ENCODE measurements at regions not wholly inside any gene's neighbourhood (a gene's known extent, or its start where the extent isn't known, plus 50 kb on each side); places are given as distances from the start of the nearest gene placed in this dataset.

DNA sequence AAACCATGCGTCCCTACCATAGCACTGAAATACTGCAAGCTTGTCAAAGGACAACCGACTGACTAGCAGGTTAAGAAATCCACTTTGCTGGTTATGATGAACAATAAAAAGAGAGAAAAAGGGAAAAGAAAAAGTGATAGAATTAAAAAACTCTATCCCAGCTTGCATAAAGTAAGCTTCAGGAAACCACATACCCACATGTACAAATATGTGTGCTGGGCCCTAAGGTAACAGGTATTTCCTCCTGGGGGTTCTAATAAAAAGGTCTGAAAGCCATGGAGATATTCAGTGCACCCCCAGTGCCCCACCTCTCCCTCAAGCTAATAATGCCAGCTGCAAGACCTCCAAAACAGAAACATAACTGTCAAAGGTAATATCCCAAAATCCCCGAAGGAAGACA is 248.6 kb upstream of the KLF14 start:
- TF ChIP-seq, protein P1, sequence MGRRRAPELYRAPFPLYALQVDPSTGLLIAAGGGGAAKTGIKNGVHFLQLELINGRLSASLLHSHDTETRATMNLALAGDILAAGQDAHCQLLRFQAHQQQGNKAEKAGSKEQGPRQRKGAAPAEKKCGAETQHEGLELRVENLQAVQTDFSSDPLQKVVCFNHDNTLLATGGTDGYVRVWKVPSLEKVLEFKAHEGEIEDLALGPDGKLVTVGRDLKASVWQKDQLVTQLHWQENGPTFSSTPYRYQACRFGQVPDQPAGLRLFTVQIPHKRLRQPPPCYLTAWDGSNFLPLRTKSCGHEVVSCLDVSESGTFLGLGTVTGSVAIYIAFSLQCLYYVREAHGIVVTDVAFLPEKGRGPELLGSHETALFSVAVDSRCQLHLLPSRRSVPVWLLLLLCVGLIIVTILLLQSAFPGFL (CRISPR knock-in tag; IDR thresholded peaks at IDR 0.05; ENCODE audit: borderline replicate concordance) = no peak
- TF ChIP-seq, protein P2, sequence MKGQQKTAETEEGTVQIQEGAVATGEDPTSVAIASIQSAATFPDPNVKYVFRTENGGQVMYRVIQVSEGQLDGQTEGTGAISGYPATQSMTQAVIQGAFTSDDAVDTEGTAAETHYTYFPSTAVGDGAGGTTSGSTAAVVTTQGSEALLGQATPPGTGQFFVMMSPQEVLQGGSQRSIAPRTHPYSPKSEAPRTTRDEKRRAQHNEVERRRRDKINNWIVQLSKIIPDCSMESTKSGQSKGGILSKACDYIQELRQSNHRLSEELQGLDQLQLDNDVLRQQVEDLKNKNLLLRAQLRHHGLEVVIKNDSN (CRISPR knock-in tag; IDR thresholded peaks at IDR 0.05) = no peak
- no peak for TF ChIP-seq TEAD1 (CRISPR knock-in tag; IDR thresholded peaks at IDR 0.05)
- TF ChIP-seq, protein P3, sequence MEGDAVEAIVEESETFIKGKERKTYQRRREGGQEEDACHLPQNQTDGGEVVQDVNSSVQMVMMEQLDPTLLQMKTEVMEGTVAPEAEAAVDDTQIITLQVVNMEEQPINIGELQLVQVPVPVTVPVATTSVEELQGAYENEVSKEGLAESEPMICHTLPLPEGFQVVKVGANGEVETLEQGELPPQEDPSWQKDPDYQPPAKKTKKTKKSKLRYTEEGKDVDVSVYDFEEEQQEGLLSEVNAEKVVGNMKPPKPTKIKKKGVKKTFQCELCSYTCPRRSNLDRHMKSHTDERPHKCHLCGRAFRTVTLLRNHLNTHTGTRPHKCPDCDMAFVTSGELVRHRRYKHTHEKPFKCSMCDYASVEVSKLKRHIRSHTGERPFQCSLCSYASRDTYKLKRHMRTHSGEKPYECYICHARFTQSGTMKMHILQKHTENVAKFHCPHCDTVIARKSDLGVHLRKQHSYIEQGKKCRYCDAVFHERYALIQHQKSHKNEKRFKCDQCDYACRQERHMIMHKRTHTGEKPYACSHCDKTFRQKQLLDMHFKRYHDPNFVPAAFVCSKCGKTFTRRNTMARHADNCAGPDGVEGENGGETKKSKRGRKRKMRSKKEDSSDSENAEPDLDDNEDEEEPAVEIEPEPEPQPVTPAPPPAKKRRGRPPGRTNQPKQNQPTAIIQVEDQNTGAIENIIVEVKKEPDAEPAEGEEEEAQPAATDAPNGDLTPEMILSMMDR (IDR thresholded peaks at IDR 0.05) = no peak
- TF ChIP-seq, protein P4, sequence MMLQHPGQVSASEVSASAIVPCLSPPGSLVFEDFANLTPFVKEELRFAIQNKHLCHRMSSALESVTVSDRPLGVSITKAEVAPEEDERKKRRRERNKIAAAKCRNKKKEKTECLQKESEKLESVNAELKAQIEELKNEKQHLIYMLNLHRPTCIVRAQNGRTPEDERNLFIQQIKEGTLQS (CRISPR knock-in tag; conservative IDR thresholded peaks at IDR 0.05) = no peak
- TF ChIP-seq SP1 (CRISPR knock-in tag; conservative IDR thresholded peaks at IDR 0.05) = no peak
- TF ChIP-seq, protein P5, sequence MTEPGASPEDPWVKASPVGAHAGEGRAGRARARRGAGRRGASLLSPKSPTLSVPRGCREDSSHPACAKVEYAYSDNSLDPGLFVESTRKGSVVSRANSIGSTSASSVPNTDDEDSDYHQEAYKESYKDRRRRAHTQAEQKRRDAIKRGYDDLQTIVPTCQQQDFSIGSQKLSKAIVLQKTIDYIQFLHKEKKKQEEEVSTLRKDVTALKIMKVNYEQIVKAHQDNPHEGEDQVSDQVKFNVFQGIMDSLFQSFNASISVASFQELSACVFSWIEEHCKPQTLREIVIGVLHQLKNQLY (CRISPR knock-in tag; IDR thresholded peaks at IDR 0.05) = no peak
- TF ChIP-seq, protein P6, sequence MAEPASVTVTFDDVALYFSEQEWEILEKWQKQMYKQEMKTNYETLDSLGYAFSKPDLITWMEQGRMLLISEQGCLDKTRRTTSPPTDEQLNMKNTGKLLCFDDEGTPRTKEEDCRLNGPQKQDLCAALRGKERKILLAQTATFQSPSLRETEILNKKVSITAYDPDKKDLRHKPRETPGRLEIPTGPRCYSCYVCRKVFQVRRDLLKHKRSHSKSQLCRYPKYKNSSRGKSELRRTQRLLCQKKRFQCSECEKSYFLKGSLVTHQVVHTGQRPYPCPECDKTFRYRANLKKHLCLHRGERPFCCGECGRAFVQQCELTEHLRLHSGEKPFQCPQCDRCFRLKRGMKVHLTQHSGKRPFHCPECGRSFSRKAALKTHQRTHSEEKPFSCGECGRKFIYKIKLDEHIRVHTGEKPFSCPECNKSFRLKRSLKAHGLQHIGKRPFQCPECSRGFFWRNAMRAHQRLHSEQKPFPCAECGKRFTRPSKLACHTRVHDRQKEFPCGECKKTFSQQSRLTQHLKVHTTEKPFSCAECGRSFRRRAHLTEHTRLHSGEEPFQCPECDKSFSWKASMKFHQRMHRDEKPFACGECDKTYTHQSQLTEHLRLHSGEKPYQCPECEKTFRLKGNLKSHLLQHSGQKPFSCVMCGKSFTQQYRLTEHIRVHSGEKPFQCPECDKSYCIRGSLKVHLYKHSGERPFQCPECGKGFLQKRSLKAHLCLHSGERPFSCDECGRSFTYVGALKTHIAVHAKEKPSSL (CRISPR knock-in tag; conservative IDR thresholded peaks at IDR 0.05) = no peak
- TF ChIP-seq FOXJ3 (CRISPR knock-in tag; IDR thresholded peaks at IDR 0.05; ENCODE audit: borderline replicate concordance) = no peak
- no peak for TF ChIP-seq NFYB (CRISPR knock-in tag; conservative IDR thresholded peaks at IDR 0.05; ENCODE audit: low read depth)
- no peak for TF ChIP-seq MXD4 (CRISPR knock-in tag; IDR thresholded peaks at IDR 0.05; ENCODE audit: borderline replicate concordance)
- TF ChIP-seq CREB1 (CRISPR knock-in tag; IDR thresholded peaks at IDR 0.05) = no peak
- TF ChIP-seq ELF4 (CRISPR knock-in tag; IDR thresholded peaks at IDR 0.05; ENCODE audit: low read depth) = no peak
- TF ChIP-seq, protein P7, sequence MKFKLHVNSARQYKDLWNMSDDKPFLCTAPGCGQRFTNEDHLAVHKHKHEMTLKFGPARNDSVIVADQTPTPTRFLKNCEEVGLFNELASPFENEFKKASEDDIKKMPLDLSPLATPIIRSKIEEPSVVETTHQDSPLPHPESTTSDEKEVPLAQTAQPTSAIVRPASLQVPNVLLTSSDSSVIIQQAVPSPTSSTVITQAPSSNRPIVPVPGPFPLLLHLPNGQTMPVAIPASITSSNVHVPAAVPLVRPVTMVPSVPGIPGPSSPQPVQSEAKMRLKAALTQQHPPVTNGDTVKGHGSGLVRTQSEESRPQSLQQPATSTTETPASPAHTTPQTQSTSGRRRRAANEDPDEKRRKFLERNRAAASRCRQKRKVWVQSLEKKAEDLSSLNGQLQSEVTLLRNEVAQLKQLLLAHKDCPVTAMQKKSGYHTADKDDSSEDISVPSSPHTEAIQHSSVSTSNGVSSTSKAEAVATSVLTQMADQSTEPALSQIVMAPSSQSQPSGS (CRISPR knock-in tag; IDR thresholded peaks at IDR 0.05; ENCODE audit: borderline replicate concordance, low read depth) = no peak

All from WTC11 (cell line).